ENCODE measurements at regions not wholly inside any gene's neighbourhood (a gene's known extent, or its start where the extent isn't known, plus 50 kb on each side); places are given as distances from the start of the nearest gene placed in this dataset.

DNA sequence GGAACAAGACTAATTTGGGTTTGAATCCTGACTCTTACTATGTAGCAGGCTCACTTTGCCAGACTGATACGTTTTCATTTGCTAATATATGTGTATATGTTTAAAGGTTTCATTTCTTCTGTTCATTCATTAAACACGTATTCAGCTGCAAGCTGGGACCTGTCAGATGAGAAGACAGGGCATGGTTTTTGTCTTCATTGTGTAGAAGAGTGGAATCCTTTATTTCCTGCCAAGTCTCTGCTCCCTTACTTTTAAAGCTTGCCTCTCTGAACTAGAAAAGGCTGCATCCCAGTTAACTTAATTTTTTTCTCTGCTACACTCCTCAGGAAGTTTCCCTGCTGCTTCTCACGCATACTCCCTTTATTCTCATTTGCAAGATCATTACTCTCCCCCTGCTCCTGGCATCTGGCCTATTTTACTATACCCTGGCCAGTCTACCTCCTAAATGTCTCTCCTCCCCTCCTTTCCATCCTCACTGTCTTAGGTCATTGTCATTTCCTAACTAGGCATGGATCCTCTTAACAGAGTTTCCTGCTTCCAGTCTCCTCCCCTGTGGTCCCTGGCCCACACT lies 141.0 kb upstream of the TMTC4 start:
- Histone ChIP-seq H3K4me3 (no peak overlapping the region), H3K4me2 (no peak overlapping the region), H3K9ac (no peak overlapping the region), H3K27me3 (no peaks in the 10 kb centered on the region), H3K27ac (no peak overlapping the region), H4K20me1 (no peaks in the 10 kb centered on the region), H3K4me1 (no peaks in the 10 kb centered on the region), H3K9me3 (replicated peaks in 1 of 11) (peaks cover 0 to 9% (median 0%) of the 10 kb centered on the region in 11 experiments; a peak in 2 of 22 replicates), H3K36me3 (no peaks in the 10 kb centered on the region)
- TF ChIP-seq Cebpa-rat (IDR thresholded peaks at IDR 0.05) = no peak

DNA sequence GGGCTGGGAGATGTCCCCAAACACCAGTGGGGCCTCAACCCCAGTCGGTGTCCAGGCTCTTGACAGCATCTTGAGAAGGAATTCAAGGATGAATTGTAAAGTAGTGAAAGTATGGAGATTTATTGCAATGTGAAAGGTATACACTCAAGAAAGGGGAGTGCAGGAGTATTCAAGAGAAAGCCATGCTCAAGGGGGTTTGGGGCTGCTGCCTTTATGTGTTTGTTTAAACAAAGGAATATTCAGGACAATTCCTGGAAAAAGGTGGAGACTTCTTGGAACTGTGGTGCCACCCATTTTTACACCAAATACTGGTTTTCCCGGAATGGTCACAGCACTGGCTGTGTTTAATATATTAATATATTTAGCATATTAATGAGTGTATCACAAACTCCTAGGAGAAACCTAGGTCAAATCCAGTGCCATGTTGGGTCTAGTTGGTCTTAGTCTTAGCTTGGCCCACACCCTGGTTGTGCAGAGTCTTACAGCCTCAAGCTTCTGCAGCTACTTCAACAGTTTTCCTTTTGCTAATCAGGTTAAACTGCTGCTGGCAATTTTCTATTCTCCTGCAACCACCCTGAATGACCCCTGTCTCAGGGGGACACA lies 138.5 kb upstream of the TMTC4 start:
- Histone ChIP-seq H3K4me2 (no peak overlapping the region), H3K27me3 (no peaks in the 10 kb centered on the region), H4K20me1 (no peaks in the 10 kb centered on the region), H3K9ac (no peak overlapping the region), H3K9me3 (replicated peaks in 1 of 11) (peaks cover 0 to 9% (median 0%) of the 10 kb centered on the region in 11 experiments; a peak in 2 of 22 replicates), H3K27ac (no peak overlapping the region), H3K4me1 (no peaks in the 10 kb centered on the region), H3K36me3 (no peaks in the 10 kb centered on the region), H3K4me3 (no peak overlapping the region)
- no peak for TF ChIP-seq Cebpa-rat (IDR thresholded peaks at IDR 0.05)

DNA sequence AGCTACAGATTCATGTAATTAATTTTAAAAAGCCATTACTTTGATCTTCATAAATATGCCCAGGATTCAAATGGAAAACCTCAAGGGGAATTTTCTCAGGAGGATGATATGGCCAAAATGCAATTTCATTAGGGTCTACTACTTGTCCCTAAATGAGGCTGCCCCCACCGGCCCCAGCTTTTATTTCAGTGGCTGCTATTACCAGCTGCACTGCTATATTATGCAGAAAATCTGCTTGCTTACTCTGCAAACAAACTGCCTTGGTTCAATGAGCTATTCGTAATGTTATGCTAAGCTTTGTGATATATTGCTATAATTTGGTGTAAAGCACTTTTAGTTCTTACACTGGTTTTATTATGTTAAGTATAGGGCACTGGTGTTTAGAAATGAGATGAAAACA lies 137.3 kb upstream of the TMTC4 start:
- no peaks in the 10 kb centered on the region for H4K20me1 ChIP-seq
- H3K9ac ChIP-seq = no peak overlapping the region
- no peaks in the 10 kb centered on the region for H3K9me3 ChIP-seq (replicated peaks in 1 of 11)
- TF ChIP-seq Cebpa-rat (IDR thresholded peaks at IDR 0.05) = no peak
- no peaks in the 10 kb centered on the region for H3K27me3 ChIP-seq
- H3K4me1 ChIP-seq = no peaks in the 10 kb centered on the region
- no peak overlapping the region for H3K4me2 ChIP-seq
- no peak overlapping the region for H3K4me3 ChIP-seq
- no peaks in the 10 kb centered on the region for H3K36me3 ChIP-seq
- H3K27ac ChIP-seq = no peak overlapping the region

DNA sequence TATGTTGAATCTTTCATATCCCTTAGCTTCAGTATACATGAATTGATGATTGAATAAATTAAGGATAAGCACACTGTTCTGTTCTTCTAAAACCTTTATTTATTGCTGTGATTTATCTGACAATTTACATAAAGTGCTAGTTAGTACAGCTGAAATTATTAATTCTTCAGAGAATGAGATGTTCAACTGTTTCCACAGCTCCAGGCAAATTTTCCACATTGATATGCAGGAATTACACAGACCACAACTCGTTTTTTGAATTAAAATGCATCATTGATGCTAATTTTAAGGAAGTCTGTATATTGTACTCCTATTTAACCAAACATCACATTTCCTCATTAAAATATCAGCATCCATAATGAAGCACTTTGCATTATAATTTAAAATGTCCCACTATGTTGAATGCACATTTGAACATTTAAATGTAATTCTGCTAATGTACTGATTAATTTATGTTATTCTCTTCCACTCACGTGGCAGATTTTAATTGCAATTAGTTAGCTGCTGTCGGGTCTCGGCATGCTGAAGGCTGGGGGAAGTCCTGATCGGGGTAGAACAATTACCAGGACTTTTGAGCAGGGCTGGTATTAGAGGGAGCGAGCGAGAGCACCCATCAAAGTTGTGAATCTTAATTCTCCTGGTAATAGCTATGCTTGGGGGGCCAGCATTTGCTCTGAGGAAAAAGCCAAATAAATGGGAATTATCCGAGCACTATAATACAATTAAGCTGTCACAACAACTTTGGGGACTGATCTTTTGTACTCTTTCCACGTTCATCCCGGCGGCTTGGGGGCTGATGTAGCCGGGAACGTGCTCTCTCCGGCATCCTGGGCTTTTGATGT lies 136.7 kb upstream of the TMTC4 start:
- Histone ChIP-seq H4K20me1 (no peaks in the 10 kb centered on the region), H3K36me3 (no peaks in the 10 kb centered on the region), H3K27ac (no peak overlapping the region), H3K4me2 (no peak overlapping the region), H3K9me3 (replicated peaks in 1 of 11) (no peaks in the 10 kb centered on the region), H3K9ac (no peak overlapping the region), H3K4me3 (no peak overlapping the region), H3K4me1 (no peaks in the 10 kb centered on the region), H3K27me3 (no peaks in the 10 kb centered on the region)
- TF ChIP-seq Cebpa-rat (IDR thresholded peaks at IDR 0.05) = no peak

DNA sequence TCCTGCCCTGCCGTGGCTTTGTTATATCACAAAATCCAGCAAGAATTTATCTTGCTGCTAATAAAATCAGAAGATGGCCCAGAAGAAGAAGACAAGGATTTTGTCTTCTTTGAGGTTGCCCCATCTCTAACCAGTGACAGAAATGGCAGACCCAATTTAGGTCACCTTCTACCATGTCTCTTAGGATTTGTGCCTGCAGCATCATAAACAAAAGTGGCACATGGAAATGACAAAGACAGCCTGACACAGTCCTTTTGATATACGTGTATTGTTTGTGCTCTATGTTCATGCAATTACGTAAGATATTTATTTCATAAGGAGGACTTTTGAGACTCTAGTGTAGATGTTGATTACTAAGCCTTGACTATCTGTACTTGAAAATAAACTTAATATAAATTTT lies 135.9 kb upstream of the TMTC4 start:
- no peak overlapping the region for H3K4me3 ChIP-seq

DNA sequence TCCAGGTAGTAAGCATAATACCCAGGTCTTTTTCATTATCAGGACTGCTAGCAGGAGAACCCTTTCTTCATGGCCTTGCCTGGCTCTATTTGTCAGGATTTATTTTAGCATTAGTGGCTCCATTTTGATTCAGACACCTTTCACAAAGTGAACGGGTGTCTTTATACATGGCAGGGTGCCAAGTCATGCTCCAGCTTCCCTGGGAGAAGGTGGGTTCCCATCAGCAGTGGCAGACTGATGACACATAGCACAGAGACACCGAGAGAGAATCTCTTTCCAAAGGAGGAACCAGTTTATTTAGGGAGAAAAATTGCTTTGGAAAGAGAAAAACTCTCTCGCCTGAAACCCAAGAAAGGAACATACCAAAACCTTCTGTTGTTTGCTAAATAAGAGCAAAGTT lies 135.3 kb upstream of the TMTC4 start:
- no peaks in the 10 kb centered on the region for H4K20me1 ChIP-seq
- no peak overlapping the region for H3K27ac ChIP-seq
- H3K4me3 ChIP-seq = no peak overlapping the region
- no peak for TF ChIP-seq Cebpa-rat (IDR thresholded peaks at IDR 0.05)
- H3K4me2 ChIP-seq = no peak overlapping the region
- no peak overlapping the region for H3K9ac ChIP-seq
- no peaks in the 10 kb centered on the region for H3K27me3 ChIP-seq
- no peaks in the 10 kb centered on the region for H3K4me1 ChIP-seq
- H3K36me3 ChIP-seq = no peaks in the 10 kb centered on the region
- H3K9me3 ChIP-seq (replicated peaks in 1 of 11) = no peaks in the 10 kb centered on the region

More for the DNA sequence above, 135.9 kb upstream of the TMTC4 start:
- Histone ChIP-seq H3K4me1 (no peaks in the 10 kb centered on the region), H3K27ac (no peak overlapping the region), H3K36me3 (no peaks in the 10 kb centered on the region), H4K20me1 (no peaks in the 10 kb centered on the region), H3K9me3 (replicated peaks in 1 of 11) (no peaks in the 10 kb centered on the region), H3K4me2 (no peak overlapping the region), H3K27me3 (no peaks in the 10 kb centered on the region), H3K9ac (no peak overlapping the region)
- TF ChIP-seq Cebpa-rat (IDR thresholded peaks at IDR 0.05) = no peak

DNA sequence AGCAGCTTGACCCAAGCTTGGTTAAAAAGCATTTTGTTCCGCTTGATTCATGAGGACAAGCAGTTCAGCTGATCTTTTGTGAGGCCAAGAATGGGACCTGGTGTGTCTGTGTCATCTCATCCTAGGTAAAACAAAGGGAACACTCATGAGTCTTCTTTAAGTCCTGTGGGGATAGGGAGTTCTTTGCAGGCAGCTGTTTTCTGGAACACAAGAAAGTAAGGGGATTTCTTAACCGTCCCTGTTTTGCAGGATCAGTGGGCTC lies 134.5 kb upstream of the TMTC4 start:
- no peak for TF ChIP-seq Cebpa-rat (IDR thresholded peaks at IDR 0.05)
- Histone ChIP-seq H4K20me1 (no peaks in the 10 kb centered on the region), H3K4me2 (no peak overlapping the region), H3K4me1 (no peaks in the 10 kb centered on the region), H3K4me3 (no peak overlapping the region), H3K36me3 (no peaks in the 10 kb centered on the region), H3K27ac (no peak overlapping the region), H3K9ac (no peak overlapping the region), H3K27me3 (no peaks in the 10 kb centered on the region), H3K9me3 (replicated peaks in 1 of 11) (no peaks in the 10 kb centered on the region)

DNA sequence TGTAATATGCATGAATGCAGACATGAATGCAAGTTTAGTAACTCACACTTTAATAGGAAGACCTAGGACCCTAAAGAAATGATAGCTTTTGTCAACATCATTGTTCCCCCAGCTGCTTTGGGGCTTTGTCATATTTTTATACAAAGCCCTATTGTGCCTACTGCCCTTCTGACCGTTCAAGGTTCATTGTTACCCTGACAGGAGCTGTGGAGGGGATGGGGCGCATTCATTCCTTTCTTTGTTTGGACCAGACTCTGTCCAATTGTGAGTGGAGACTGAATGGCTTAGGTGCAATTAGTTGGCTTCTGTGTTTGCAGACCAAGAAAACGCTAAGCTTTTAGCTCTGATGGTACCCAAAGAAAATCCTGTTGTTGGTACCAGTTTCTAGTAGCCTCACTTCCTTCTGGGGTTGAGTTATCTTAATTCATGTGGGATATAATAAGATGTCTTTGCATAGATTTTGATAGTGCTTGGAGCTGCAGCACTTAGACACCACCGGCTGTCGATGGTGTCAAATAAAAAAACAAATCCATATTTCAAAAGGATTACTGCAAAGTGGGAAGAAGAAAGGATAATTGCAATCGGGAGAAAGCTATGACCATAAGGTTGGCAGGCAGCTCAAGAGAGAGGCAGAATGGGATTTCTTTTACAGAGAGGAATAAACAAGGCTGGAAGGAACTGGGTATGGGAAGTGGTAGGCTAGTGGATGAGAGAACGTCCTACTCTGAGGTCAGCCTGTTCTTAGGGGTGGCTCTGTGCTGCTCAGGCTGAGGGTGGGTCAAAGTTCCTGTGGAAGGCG lies 133.9 kb upstream of the TMTC4 start:
- no peaks in the 10 kb centered on the region for H3K9me3 ChIP-seq (replicated peaks in 1 of 11)
- H3K36me3 ChIP-seq = no peaks in the 10 kb centered on the region
- H3K4me1 ChIP-seq = no peaks in the 10 kb centered on the region
- TF ChIP-seq Cebpa-rat (IDR thresholded peaks at IDR 0.05) = no peak
- H3K9ac ChIP-seq = no peak overlapping the region
- H3K27me3 ChIP-seq = no peaks in the 10 kb centered on the region
- no peaks in the 10 kb centered on the region for H4K20me1 ChIP-seq
- no peak overlapping the region for H3K27ac ChIP-seq
- no peak overlapping the region for H3K4me2 ChIP-seq
- no peak overlapping the region for H3K4me3 ChIP-seq

DNA sequence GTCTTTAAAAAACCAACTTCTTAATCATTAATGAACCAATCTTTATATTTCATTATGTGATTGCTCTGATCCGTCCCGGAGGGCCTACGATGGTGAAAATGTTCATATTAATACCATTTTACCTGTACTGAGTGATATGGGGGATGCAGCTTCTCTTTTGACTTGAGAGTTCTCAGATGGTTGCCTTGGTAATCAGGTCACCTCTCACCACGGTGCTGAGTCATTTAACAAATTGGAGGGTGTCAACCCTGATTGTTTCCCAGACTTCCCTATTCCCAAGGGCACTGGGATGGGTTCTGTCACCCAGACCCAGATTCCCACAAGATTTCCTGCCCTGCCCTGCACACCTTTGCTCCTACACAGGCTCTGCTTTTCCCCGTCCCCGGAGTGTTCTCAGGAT lies 128.5 kb upstream of the TMTC4 start:
- TF ChIP-seq Cebpa-rat (IDR thresholded peaks at IDR 0.05) = no peak
- Histone ChIP-seq H3K4me3 (no peak overlapping the region), H3K4me1 (peaks cover 0 to 12% (median 0%) of the 10 kb centered on the region in 10 experiments; a peak in 4 of 20 replicates), H3K27ac (no peak overlapping the region), H3K36me3 (no peaks in the 10 kb centered on the region), H3K4me2 (no peak overlapping the region), H3K9me3 (replicated peaks in 1 of 11) (peaks cover 0 to 8% (median 0%) of the 10 kb centered on the region in 11 experiments; a peak in 1 of 22 replicates), H3K27me3 (no peaks in the 10 kb centered on the region), H4K20me1 (no peaks in the 10 kb centered on the region), H3K9ac (no peak overlapping the region)
